ENCODE measurements at regions not wholly inside any gene's neighbourhood (a gene's known extent, or its start where the extent isn't known, plus 50 kb on each side); places are given as distances from the start of the nearest gene placed in this dataset.

DNA sequence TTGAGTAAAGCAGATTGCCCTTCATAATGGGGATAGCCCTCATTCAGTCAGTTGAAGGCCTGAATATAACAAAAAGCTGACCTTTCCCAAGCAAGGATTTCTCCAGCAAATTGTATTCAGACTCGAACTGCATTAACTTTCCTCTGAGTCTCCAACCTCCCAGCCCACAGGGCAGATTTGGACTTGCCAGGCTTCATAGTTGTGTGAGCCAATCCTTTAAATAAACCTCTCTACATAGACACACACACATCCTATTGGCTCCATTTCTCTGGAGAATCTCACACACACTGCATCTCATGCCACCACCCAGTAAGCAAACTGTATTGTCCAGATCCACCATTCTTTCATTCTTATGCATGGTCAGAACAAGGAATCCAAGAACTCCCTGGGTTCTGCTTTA, 225.1 kb downstream of the MPDZ start:
- Mint-ChIP-seq H3K4me1 (no peaks in the 10 kb centered on the region), H3K9me3 (peaks cover 11 to 18% of the 10 kb centered on the region in 2 donors), H3K4me3 (no peak overlapping the region), H3K27ac (no peak overlapping the region), H3K27me3 (no peaks in the 10 kb centered on the region)
- DNase-seq (no peak), ATAC-seq (no peak)
